ENCODE measurements at regions not wholly inside any gene's neighbourhood (a gene's known extent, or its start where the extent isn't known, plus 50 kb on each side); places are given as distances from the start of the nearest gene placed in this dataset.
A peak's percentile ranks its signal among the peaks of the same experiment; 100 is the strongest.

GRCh38 chr11:23923357-23923756 is 573.5 kb upstream of the LUZP2 start:
- Histone ChIP-seq H3K9ac (ENCODE audit: insufficient read depth in 1 of 2, low read length in 2 of 2) (no peak overlapping the region), H3K4me1 (ENCODE audit: control insufficient read depth in 5 of 5, insufficient read depth in 5 of 5, low read length in 5 of 5) (no peaks in the 10 kb centered on the region), H3K27me3 (ENCODE audit: control insufficient read depth in 3 of 3, insufficient read depth in 3 of 3, low read length in 2 of 3) (no peaks in the 10 kb centered on the region), H3K9me3 (ENCODE audit: control insufficient read depth in 4 of 4, insufficient read depth in 3 of 4, low read length in 3 of 4) (no peaks in the 10 kb centered on the region), H3K4me3 (no peak overlapping the region), H3K36me3 (ENCODE audit: control insufficient read depth in 4 of 4, insufficient read depth in 4 of 4, low read length in 4 of 4) (no peaks in the 10 kb centered on the region), H3K27ac (ENCODE audit: low read depth in 1 of 2, low read length in 1 of 2) (no peak overlapping the region)
- ATAC-seq (ENCODE audit: insufficient read depth, low FRiP score) (no peak), DNase-seq (no peak)
- TF ChIP-seq CTCF (IDR thresholded peaks at IDR 0.05; ENCODE audit: control extremely low read depth, extremely low read depth), result no peak
- WGBS, 2 donors, result 67 to 79% methylated on average over 1 of the region's 1 CpG

- Histone ChIP-seq H3K27ac (ENCODE audit: low read depth in 1 of 2, low read length in 1 of 2) (no peak overlapping the region), H3K4me3 (no peak overlapping the region), H3K9ac (ENCODE audit: insufficient read depth in 1 of 2, low read length in 2 of 2) (no peak overlapping the region), H3K9me3 (ENCODE audit: control insufficient read depth in 4 of 4, insufficient read depth in 3 of 4, low read length in 3 of 4) (no peaks in the 10 kb centered on the region), H3K36me3 (ENCODE audit: control insufficient read depth in 4 of 4, insufficient read depth in 4 of 4, low read length in 4 of 4) (no peaks in the 10 kb centered on the region), H3K27me3 (ENCODE audit: control insufficient read depth in 3 of 3, insufficient read depth in 3 of 3, low read length in 2 of 3) (no peaks in the 10 kb centered on the region), H3K4me1 (ENCODE audit: control insufficient read depth in 5 of 5, insufficient read depth in 5 of 5, low read length in 5 of 5) (no peaks in the 10 kb centered on the region)
- no peak for TF ChIP-seq CTCF (IDR thresholded peaks at IDR 0.05; ENCODE audit: control extremely low read depth, extremely low read depth)
- WGBS, 2 donors, result 79 to 80% methylated on average over 1 of the region's 1 CpG
- DNase-seq (peak in 1 of 3 donors; percentile 27), ATAC-seq (ENCODE audit: insufficient read depth, low FRiP score) (no peak)
Measured at GRCh38 chr11:23924226-23924625, 572.6 kb upstream of the LUZP2 start.

- 80 to 83% methylated on average over 2 of the region's 2 CpGs for WGBS, 2 donors
- Histone ChIP-seq H3K27me3 (ENCODE audit: control insufficient read depth in 3 of 3, insufficient read depth in 3 of 3, low read length in 2 of 3) (no peaks in the 10 kb centered on the region), H3K4me3 (no peak overlapping the region), H3K9ac (ENCODE audit: insufficient read depth in 1 of 2, low read length in 2 of 2) (no peak overlapping the region), H3K4me1 (ENCODE audit: control insufficient read depth in 5 of 5, insufficient read depth in 5 of 5, low read length in 5 of 5) (no peaks in the 10 kb centered on the region), H3K9me3 (ENCODE audit: control insufficient read depth in 4 of 4, insufficient read depth in 3 of 4, low read length in 3 of 4) (peaks cover 0 to 2% (median 0%) of the 10 kb centered on the region in 4 donors), H3K36me3 (ENCODE audit: control insufficient read depth in 4 of 4, insufficient read depth in 4 of 4, low read length in 4 of 4) (no peaks in the 10 kb centered on the region), H3K27ac (ENCODE audit: low read depth in 1 of 2, low read length in 1 of 2) (no peak overlapping the region)
- no peak for TF ChIP-seq CTCF (IDR thresholded peaks at IDR 0.05; ENCODE audit: control extremely low read depth, extremely low read depth)
- DNase-seq (no peak), ATAC-seq (ENCODE audit: insufficient read depth, low FRiP score) (no peak)
Measured at GRCh38 chr11:23931443-23931842, 565.4 kb upstream of the LUZP2 start.

- Histone ChIP-seq H3K36me3 (ENCODE audit: control insufficient read depth in 4 of 4, insufficient read depth in 4 of 4, low read length in 4 of 4) (no peaks in the 10 kb centered on the region), H3K9ac (ENCODE audit: insufficient read depth in 1 of 2, low read length in 2 of 2) (no peak overlapping the region), H3K27me3 (ENCODE audit: control insufficient read depth in 3 of 3, insufficient read depth in 3 of 3, low read length in 2 of 3) (no peaks in the 10 kb centered on the region), H3K27ac (ENCODE audit: low read depth in 1 of 2, low read length in 1 of 2) (no peak overlapping the region), H3K9me3 (ENCODE audit: control insufficient read depth in 4 of 4, insufficient read depth in 3 of 4, low read length in 3 of 4) (peaks cover 0 to 2% (median 0%) of the 10 kb centered on the region in 4 donors), H3K4me1 (ENCODE audit: control insufficient read depth in 5 of 5, insufficient read depth in 5 of 5, low read length in 5 of 5) (no peaks in the 10 kb centered on the region), H3K4me3 (no peak overlapping the region)
- TF ChIP-seq CTCF (IDR thresholded peaks at IDR 0.05; ENCODE audit: control extremely low read depth, extremely low read depth), result no peak
- ATAC-seq (ENCODE audit: insufficient read depth, low FRiP score) (no peak), DNase-seq (no peak)
Measured at GRCh38 chr11:23932485-23932898, 564.4 kb upstream of the LUZP2 start.

Data from lung (tissue), 11 donors.